ENCODE measurements at regions not wholly inside any gene's neighbourhood (a gene's known extent, or its start where the extent isn't known, plus 50 kb on each side); places are given as distances from the start of the nearest gene placed in this dataset.

GRCh38 chr12:24364921-24365320, 415.5 kb upstream of the SOX5 start:
- TF ChIP-seq, protein P1, sequence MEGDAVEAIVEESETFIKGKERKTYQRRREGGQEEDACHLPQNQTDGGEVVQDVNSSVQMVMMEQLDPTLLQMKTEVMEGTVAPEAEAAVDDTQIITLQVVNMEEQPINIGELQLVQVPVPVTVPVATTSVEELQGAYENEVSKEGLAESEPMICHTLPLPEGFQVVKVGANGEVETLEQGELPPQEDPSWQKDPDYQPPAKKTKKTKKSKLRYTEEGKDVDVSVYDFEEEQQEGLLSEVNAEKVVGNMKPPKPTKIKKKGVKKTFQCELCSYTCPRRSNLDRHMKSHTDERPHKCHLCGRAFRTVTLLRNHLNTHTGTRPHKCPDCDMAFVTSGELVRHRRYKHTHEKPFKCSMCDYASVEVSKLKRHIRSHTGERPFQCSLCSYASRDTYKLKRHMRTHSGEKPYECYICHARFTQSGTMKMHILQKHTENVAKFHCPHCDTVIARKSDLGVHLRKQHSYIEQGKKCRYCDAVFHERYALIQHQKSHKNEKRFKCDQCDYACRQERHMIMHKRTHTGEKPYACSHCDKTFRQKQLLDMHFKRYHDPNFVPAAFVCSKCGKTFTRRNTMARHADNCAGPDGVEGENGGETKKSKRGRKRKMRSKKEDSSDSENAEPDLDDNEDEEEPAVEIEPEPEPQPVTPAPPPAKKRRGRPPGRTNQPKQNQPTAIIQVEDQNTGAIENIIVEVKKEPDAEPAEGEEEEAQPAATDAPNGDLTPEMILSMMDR (IDR thresholded peaks at IDR 0.05), result no peak
- TF ChIP-seq EZH2 (IDR thresholded peaks at IDR 0.05; ENCODE audit: borderline replicate concordance, insufficient read depth, low read depth, low read length, poor library complexity, severe bottlenecking), result no peak
